A673 (cell line): ENCODE measurements at regions not wholly inside any gene's neighbourhood (a gene's known extent, or its start where the extent isn't known, plus 50 kb on each side); places are given as distances from the start of the nearest gene placed in this dataset.

ENCODE experiments used
- CTCF ChIP-seq: fragments of 300-800, 200-600 bp; sonication (generic); conservative IDR thresholded peaks from 2 replicates; pipeline ENCODE4 v1.5.1; 2017; ENCODE audit warnings: low read depth, mild to moderate bottlenecking, antibody characterized with exemption, low read length, moderate library complexity, mixed read lengths
- EZH2 ChIP-seq: fragments of 200-600 bp; sonication (generic); IDR thresholded peaks from 2 replicates; pipeline ENCODE4 v1.6.1; 2017; ENCODE audit warnings: borderline replicate concordance, low read depth, mild to moderate bottlenecking, mixed read lengths, antibody characterized with exemption, low read length; ENCODE audit not compliant: poor library complexity, severe bottlenecking

- no peak for TF ChIP-seq CTCF
- TF ChIP-seq EZH2: no peak
Measured at GRCh38 chr6:82118150-82118562, 129.4 kb downstream of the IBTK start.
